Erythroblast (primary cell): ENCODE measurements at regions not wholly inside any gene's neighbourhood (a gene's known extent, or its start where the extent isn't known, plus 50 kb on each side); places are given as distances from the start of the nearest gene placed in this dataset.

Experiments
- GATA1 ChIP-seq: IDR thresholded peaks from 2 replicates; pipeline ENCODE4 v1.6.1; 2011; ENCODE audit warnings: low read depth, mild to moderate bottlenecking, control low read depth, low read length, moderate library complexity
- POLR2A ChIP-seq: IDR thresholded peaks from 2 replicates; pipeline ENCODE4 v1.6.1; 2011; ENCODE audit warnings: mild to moderate bottlenecking, low read length

DNA sequence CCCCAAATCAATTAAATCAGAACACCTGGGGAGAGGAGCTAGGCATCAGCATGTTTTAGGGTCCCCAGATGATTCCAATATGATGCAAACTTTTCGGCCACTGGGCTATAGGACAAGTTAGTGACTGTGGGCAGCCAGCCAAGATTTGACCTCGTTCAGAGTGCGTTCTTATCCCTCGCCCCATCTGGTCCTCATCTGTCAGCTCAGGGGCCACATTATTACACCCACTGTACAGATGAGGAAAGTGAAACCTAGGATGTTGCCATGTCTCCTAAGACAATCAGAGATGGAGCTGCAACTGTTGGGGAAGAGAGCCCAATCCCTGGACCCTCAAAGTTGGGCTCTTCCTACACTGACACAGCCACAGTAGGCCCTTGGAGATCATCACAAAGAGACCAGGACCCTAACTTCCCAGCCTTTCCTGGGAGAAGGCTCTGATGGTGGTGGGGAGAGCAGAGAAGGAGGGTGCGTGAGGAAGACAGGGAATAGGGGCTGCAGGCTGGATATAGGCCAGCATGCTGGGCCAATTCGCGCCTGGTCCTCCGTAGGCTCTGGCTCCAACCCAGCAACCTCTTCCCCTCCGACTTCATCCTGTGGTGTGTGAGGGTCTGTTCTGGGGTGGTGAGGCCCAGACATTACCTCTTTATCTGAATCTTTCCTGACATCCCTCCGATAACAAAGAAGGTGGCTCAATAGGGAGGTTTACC, 109.4 kb upstream of the ZMIZ1 start:
- TF ChIP-seq POLR2A = no peak
- no peak for TF ChIP-seq GATA1
